ENCODE measurements at regions not wholly inside any gene's neighbourhood (a gene's known extent, or its start where the extent isn't known, plus 50 kb on each side); places are given as distances from the start of the nearest gene placed in this dataset.

- H2BK5ac ChIP-seq (ENCODE audit: low read depth, low read length), result no peak overlapping the region
- H3K4me1 ChIP-seq (replicated peaks in 1 of 4; ENCODE audit: control insufficient read depth in 3 of 4, insufficient read depth in 4 of 4, low read length in 3 of 4), result no peaks in the 10 kb centered on the region
- no peaks in the 10 kb centered on the region for H3K27me3 ChIP-seq (replicated peaks in 1 of 4; ENCODE audit: control insufficient read depth in 3 of 4, extremely low read depth in 1 of 4, insufficient read depth in 3 of 4, low read length in 3 of 4)
- H2AK5ac ChIP-seq (ENCODE audit: low read depth, low read length), result no peak overlapping the region
- H3K56ac ChIP-seq (replicated peaks; ENCODE audit: insufficient read length, low read depth, low read length), result no peak overlapping the region
- H3K4me3 ChIP-seq (ENCODE audit: extremely low read depth in 1 of 4, insufficient read depth in 2 of 4, low read depth in 3 of 4, low read length in 4 of 4), result no peak overlapping the region
- no peak overlapping the region for H2BK12ac ChIP-seq (ENCODE audit: low read depth, low read length)
- H3K4ac ChIP-seq (replicated peaks; ENCODE audit: insufficient read length, low read depth, low read length), result no peak overlapping the region
- H3K14ac ChIP-seq (ENCODE audit: insufficient read length), result no peak overlapping the region
- no peaks in the 10 kb centered on the region for H3K79me1 ChIP-seq (ENCODE audit: low read depth, low read length)
- no peak overlapping the region for H4K5ac ChIP-seq (ENCODE audit: insufficient read length, low read depth, low read length)
- no peak overlapping the region for H3K9ac ChIP-seq (replicated peaks in 1 of 4; ENCODE audit: extremely low read depth in 1 of 4, low read depth in 3 of 4, low read length in 3 of 4)
- H3K23ac ChIP-seq (ENCODE audit: insufficient read length), result no peak overlapping the region
- 90% methylated on average over 9 of the region's 9 CpGs; no CpG with 5 or more reads in 1 of the 2 experiments for WGBS, 2 experiments (ENCODE audit: extremely low coverage in 1 of 2, insufficient coverage in 1 of 2, insufficient read length in 1 of 2, insufficient replicate concordance in 2 of 2, low coverage in 1 of 2, low lambda C conversion rate in 2 of 2, missing lambda C conversion rate in 1 of 2)
- H3K4me2 ChIP-seq (ENCODE audit: insufficient read depth in 1 of 2, low read depth in 2 of 2, low read length in 2 of 2), result no peak overlapping the region
- no peak overlapping the region for H2BK15ac ChIP-seq (ENCODE audit: low read length)
- ChIA-PET POLR2A (ENCODE audit: partially characterized antibody) (no interaction called here), CTCF (ENCODE audit: partially characterized antibody) (interaction anchor here (0.7 to 1.4 kb wide), 2 partner anchors 30 to 110 kb away, joined by 3 read pairs; no protein-coding TSS in a partner anchor)
- H3K27ac ChIP-seq (ENCODE audit: low read depth, low read length), result no peak overlapping the region
- FAIRE-seq (no peak), DNase-seq (ENCODE audit: low read depth in 1 of 2, low spot score in 2 of 2) (no peak)
- H2AFZ ChIP-seq (ENCODE audit: low read length), result no peak overlapping the region
- H4K20me1 ChIP-seq (replicated peaks in 1 of 2; ENCODE audit: control insufficient read depth in 1 of 2, insufficient read depth in 2 of 2, low read length in 2 of 2), result no peaks in the 10 kb centered on the region
- H3K9me3 ChIP-seq (ENCODE audit: insufficient read depth in 2 of 2, low read depth in 1 of 2, low read length in 1 of 2), result peaks cover 0 to 6% of the 10 kb centered on the region in 2 experiments; a peak in 1 of 4 replicates
- H2BK20ac ChIP-seq (ENCODE audit: low read length), result no peak overlapping the region
- no peak overlapping the region for H3K18ac ChIP-seq (ENCODE audit: extremely low read depth, low read length)
- no peak overlapping the region for H4K91ac ChIP-seq (replicated peaks; ENCODE audit: insufficient read length, low read length)
- H3K23me2 ChIP-seq (ENCODE audit: low read depth, low read length), result no peaks in the 10 kb centered on the region
- H3K79me2 ChIP-seq (ENCODE audit: control insufficient read depth in 1 of 2, insufficient read depth in 2 of 2, low read length in 2 of 2), result no peaks in the 10 kb centered on the region
- no peak overlapping the region for H2BK120ac ChIP-seq (replicated peaks; ENCODE audit: low read depth, low read length)
- H3K36me3 ChIP-seq (ENCODE audit: control insufficient read depth in 2 of 4, insufficient read depth in 4 of 4, low read length in 3 of 4), result no peaks in the 10 kb centered on the region
- no peak overlapping the region for H4K8ac ChIP-seq (ENCODE audit: extremely low read depth, insufficient read depth, low read length)
- TF ChIP-seq TCF12 (IDR thresholded peaks at IDR 0.05; ENCODE audit: low read depth, low read length) (no peak), CTBP2 (IDR thresholded peaks at IDR 0.05; ENCODE audit: borderline replicate concordance, insufficient read depth, insufficient read length, low read length) (no peak), SP4 (IDR thresholded peaks at IDR 0.05; ENCODE audit: low read length) (no peak), NRF1 (IDR thresholded peaks at IDR 0.05; ENCODE audit: low read depth, low read length) (no peak), TAF1 (IDR thresholded peaks at IDR 0.05; ENCODE audit: low read depth, low read length) (no peak), CBX5 (IDR thresholded peaks at IDR 0.05; ENCODE audit: low read depth, low read length) (no peak), SAP30 (IDR thresholded peaks at IDR 0.05; ENCODE audit: insufficient read depth, insufficient replicate concordance, low read length) (no peak), BACH1 (IDR thresholded peaks at IDR 0.05; ENCODE audit: low read length) (no peak), RFX5 (IDR thresholded peaks at IDR 0.05; ENCODE audit: borderline replicate concordance, low read depth, low read length) (no peak), SRF (IDR thresholded peaks at IDR 0.05; ENCODE audit: low read depth, low read length) (no peak), JUN (IDR thresholded peaks at IDR 0.05; ENCODE audit: low read depth, low read length) (no peak), ASH2L (IDR thresholded peaks at IDR 0.05; ENCODE audit: low read length) (no peak), SIN3A (conservative IDR thresholded peaks at IDR 0.05 in 1 of 2, IDR thresholded peaks at IDR 0.05 in 1 of 2; ENCODE audit: low read depth in 1 of 2, low read length in 2 of 2) (no peak), TBP (IDR thresholded peaks at IDR 0.05; ENCODE audit: low read depth, low read length) (no peak)
Measured at GRCh38 chr2:39547811-39548719, 111.0 kb upstream of the MAP4K3 start.

All from H1 (cell line).